ENCODE measurements at regions not wholly inside any gene's neighbourhood (a gene's known extent, or its start where the extent isn't known, plus 50 kb on each side); places are given as distances from the start of the nearest gene placed in this dataset.

GRCh38 chrX:103158317-103158621 lies 56.6 kb upstream of the BEX4 start:
- no peak for DNase-seq (ENCODE audit: low read depth, low spot score)
- no peak overlapping the region for H3K4me3 ChIP-seq (ENCODE audit: low read length)

- DNase-seq (ENCODE audit: low read depth, low spot score) = peak; percentile 18
- H3K4me3 ChIP-seq (ENCODE audit: low read length) = no peak overlapping the region
Measured at GRCh38 chrX:103157496-103158316, 57.2 kb upstream of the BEX4 start.

GRCh38 chrX:103155201-103155600 lies 59.7 kb upstream of the BEX4 start:
- no peak for DNase-seq (ENCODE audit: low read depth, low spot score)
- H3K4me3 ChIP-seq (ENCODE audit: low read length) = no peak overlapping the region

GRCh38 chrX:103153661-103154060 lies 60.7 kb upstream of the NXF3 start:
- no peak overlapping the region for H3K4me3 ChIP-seq (ENCODE audit: low read length)
- no peak for DNase-seq (ENCODE audit: low read depth, low spot score)

GRCh38 chrX:103151799-103152198 lies 58.9 kb upstream of the NXF3 start:
- no peak overlapping the region for H3K4me3 ChIP-seq (ENCODE audit: low read length)
- no peak for DNase-seq (ENCODE audit: low read depth, low spot score)

- DNase-seq (ENCODE audit: low read depth, low spot score) = no peak
Measured at GRCh38 chrX:103149652-103150051, 56.7 kb upstream of the NXF3 start.

GRCh38 chrX:103148075-103148474 lies 55.1 kb upstream of the NXF3 start:
- DNase-seq (ENCODE audit: low read depth, low spot score) = no peak
- H3K4me3 ChIP-seq (ENCODE audit: low read length) = no peak overlapping the region

More at GRCh38 chrX:103149652-103150051, 56.7 kb upstream of the NXF3 start:
- no peak overlapping the region for H3K4me3 ChIP-seq (ENCODE audit: low read length)

Data from Jurkat, Clone E6-1 (cell line).